Endothelial cell (in vitro differentiated cells): ENCODE measurements at regions not wholly inside any gene's neighbourhood (a gene's known extent, or its start where the extent isn't known, plus 50 kb on each side); places are given as distances from the start of the nearest gene placed in this dataset.

ENCODE experiments used
- DNase-seq: peaks from one replicate; pipeline ENCODE4 v3.0.0; 2021; ENCODE audit warnings: low spot score
- H3K27ac Mint-ChIP-seq: one replicate; pipeline ENCODE4 v1.8.0; 2021; ENCODE audit warnings: mixed read lengths, inconsistent platforms; ENCODE audit not compliant: unreplicated experiment
- H3K27me3 Mint-ChIP-seq: one replicate; pipeline ENCODE4 v1.8.0; 2021; ENCODE audit warnings: mild to moderate bottlenecking, moderate library complexity, mixed read lengths, inconsistent platforms; ENCODE audit not compliant: unreplicated experiment
- H3K36me3 Mint-ChIP-seq: one replicate; pipeline ENCODE4 v1.8.0; 2021; ENCODE audit warnings: mild to moderate bottlenecking, low read depth, mixed read lengths, inconsistent platforms; ENCODE audit not compliant: unreplicated experiment
- H3K4me1 Mint-ChIP-seq: one replicate; pipeline ENCODE4 v1.8.0; 2021; ENCODE audit warnings: mild to moderate bottlenecking, mixed read lengths, inconsistent platforms; ENCODE audit not compliant: unreplicated experiment
- H3K4me3 Mint-ChIP-seq: one replicate; pipeline ENCODE4 v1.8.0; 2021; ENCODE audit warnings: mild to moderate bottlenecking, mixed read lengths, inconsistent platforms; ENCODE audit not compliant: unreplicated experiment
- H3K9me3 Mint-ChIP-seq: one replicate; pipeline ENCODE4 v1.8.0; 2021; ENCODE audit warnings: mixed read lengths, inconsistent platforms; ENCODE audit not compliant: unreplicated experiment
- TF ChIP-seq, protein P1 (sequence below): fragments of 200-600 bp; sonication (generic); IDR thresholded peaks from one replicate; pipeline ENCODE4 v1.5.0; 2021; ENCODE audit warnings: antibody characterized with exemption; ENCODE audit not compliant: unreplicated experiment

DNA sequence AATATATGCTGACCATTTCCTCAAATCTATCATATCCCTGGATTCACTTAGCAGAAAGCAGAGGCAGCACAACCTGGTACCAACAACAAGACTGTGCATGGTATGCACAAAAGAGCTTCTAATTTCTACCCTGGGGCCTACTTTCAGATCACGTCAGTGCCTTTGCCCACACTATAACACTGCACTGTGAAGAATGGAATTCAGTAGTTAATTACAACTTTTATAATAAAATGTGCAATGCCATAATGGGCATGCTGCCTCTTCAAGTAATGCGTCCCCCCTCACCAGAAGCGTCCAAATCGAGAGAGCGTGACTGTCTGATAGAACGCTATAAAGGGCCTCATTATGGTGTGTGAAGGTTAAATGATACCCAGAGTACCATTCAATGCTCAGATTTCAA, 328.1 kb upstream of the PKDCC start:
- Mint-ChIP-seq H3K36me3 (no peaks in the 10 kb centered on the region), H3K27ac (no peak overlapping the region), H3K9me3 (no peaks in the 10 kb centered on the region), H3K4me1 (peaks cover 16% of the 10 kb centered on the region), H3K4me3 (no peak overlapping the region), H3K27me3 (peaks cover 4% of the 10 kb centered on the region)
- TF ChIP-seq, protein P1, sequence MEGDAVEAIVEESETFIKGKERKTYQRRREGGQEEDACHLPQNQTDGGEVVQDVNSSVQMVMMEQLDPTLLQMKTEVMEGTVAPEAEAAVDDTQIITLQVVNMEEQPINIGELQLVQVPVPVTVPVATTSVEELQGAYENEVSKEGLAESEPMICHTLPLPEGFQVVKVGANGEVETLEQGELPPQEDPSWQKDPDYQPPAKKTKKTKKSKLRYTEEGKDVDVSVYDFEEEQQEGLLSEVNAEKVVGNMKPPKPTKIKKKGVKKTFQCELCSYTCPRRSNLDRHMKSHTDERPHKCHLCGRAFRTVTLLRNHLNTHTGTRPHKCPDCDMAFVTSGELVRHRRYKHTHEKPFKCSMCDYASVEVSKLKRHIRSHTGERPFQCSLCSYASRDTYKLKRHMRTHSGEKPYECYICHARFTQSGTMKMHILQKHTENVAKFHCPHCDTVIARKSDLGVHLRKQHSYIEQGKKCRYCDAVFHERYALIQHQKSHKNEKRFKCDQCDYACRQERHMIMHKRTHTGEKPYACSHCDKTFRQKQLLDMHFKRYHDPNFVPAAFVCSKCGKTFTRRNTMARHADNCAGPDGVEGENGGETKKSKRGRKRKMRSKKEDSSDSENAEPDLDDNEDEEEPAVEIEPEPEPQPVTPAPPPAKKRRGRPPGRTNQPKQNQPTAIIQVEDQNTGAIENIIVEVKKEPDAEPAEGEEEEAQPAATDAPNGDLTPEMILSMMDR = no peak
- DNase-seq = no peak

DNA sequence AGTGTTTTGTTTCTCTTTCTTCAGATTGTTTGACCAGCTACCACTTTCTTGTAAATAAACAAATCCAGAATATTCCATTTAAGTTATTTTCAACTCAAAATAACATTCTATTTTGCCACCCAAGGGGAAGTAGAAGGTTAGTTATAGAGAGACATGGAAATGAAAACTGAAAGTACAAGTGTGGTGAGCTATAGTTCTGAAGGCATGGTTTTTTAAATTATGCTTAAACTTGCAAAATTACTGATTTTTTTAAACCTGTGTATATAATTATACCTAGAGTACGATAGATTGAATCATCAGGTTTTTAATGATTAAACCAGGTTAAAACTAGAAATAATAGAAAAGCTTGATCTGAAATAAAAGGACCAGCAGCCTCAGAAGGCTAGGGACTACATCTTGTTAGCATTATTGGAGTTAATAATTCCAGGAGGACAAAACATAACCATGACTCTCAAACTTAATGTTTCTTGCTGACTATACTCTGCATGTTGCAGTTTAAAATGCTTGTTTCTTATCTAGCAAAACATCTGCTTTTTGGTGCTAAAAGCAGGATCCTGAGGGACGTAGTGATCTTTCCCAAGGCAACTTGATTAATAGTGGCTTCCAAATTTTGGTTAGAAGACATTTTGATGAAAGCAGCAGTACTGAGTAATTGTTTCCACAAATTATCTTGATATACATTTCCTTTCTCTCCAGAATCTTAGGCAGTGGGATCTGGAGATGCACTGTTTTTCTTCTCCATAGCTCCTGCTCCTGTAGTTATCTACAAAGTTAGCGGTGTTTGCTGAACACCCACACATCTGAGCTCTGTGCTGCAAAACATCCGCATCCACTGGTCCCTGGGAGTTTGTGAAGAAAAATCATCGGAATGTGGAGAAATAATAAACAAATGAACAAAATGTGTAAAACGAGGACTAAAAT, 327.2 kb upstream of the PKDCC start:
- H3K9me3 Mint-ChIP-seq = no peaks in the 10 kb centered on the region
- no peak overlapping the region for H3K4me3 Mint-ChIP-seq
- H3K27me3 Mint-ChIP-seq = peaks cover 4% of the 10 kb centered on the region
- no peak overlapping the region for H3K27ac Mint-ChIP-seq
- no peaks in the 10 kb centered on the region for H3K36me3 Mint-ChIP-seq
- TF ChIP-seq, protein P1 = no peak
- DNase-seq = no peak
- H3K4me1 Mint-ChIP-seq = peaks cover 15% of the 10 kb centered on the region

DNA sequence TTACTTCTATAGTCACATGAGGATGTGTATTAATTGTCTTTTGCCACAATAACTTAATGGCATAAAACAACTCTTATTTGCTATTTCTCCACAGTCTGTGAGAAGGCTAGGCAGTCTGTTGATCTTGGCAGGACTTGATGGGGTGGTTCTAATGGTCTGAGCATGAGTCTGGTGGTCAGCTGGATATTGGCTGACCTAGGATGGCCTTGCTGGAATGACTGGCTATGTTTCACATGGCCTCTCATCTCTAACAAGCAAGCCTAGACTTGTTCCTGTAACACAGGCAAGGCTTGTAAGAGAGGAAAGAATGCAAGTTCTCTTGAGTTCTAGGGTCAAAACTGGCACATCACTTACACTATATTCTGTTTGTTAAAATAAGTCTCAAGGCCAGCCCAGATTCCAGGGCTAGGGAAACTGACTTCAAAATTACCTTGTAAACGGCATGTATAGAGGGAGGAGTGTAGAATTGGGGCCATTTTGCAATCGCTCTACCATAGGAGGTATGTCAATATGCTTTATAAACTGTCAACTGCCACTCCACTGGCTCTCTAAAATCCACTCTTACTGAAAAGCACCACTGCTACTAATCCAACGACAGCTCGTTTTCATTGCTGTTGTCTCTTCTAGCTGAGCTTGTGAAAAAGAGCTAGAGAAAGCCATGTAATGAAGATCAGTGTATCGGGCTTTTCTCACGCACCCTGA, 325.0 kb upstream of the PKDCC start:
- peaks cover 11% of the 10 kb centered on the region for H3K4me1 Mint-ChIP-seq
- H3K4me3 Mint-ChIP-seq = no peak overlapping the region
- DNase-seq = no peak
- no peaks in the 10 kb centered on the region for H3K36me3 Mint-ChIP-seq
- no peaks in the 10 kb centered on the region for H3K9me3 Mint-ChIP-seq
- peaks cover 4% of the 10 kb centered on the region for H3K27me3 Mint-ChIP-seq
- no peak overlapping the region for H3K27ac Mint-ChIP-seq
- TF ChIP-seq, protein P1 = no peak

DNA sequence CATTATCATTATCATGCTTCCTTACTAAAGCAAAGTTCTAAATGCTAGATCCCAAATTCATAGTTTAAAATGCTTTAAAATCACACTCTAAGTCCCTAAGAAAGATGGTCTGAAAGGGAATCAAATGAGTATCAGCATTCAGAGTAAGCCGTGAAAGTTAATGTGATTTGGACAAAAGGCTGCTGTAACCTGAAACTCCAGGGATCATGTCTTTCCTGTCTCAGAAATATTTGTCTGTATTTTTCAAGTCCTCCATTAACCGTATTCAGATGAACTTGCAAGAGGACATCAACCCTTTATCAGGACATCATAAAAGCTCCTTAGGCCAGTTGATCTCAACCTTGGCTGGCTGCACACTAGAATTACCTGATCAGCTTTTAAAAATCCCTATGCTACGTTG, 324.3 kb upstream of the PKDCC start:
- Mint-ChIP-seq H3K36me3 (no peaks in the 10 kb centered on the region), H3K4me3 (no peak overlapping the region), H3K27ac (no peak overlapping the region), H3K27me3 (peaks cover 4% of the 10 kb centered on the region), H3K4me1 (peaks cover 11% of the 10 kb centered on the region), H3K9me3 (no peaks in the 10 kb centered on the region)
- TF ChIP-seq, protein P1 = no peak
- DNase-seq = no peak

DNA sequence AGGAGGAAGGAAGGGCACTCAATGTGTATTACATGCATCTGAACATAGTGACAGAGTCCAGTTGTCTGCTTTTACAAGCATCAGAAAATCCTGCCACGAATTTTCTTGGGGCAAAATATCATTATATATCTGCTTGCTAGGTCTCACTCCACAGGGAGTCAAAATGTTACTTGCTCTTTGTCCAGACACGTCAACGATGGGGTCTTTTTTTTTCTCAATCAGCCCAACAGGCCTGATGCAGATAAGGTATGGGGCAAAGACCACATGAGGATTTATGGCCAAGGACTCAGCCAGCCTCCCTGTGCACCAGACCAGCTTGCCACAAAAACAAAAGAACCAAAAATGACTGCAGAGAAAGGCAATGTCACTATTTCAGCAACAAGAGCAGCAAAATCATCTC, 323.4 kb upstream of the PKDCC start:
- H3K4me1 Mint-ChIP-seq = peaks cover 11% of the 10 kb centered on the region
- TF ChIP-seq, protein P1 = no peak
- H3K27ac Mint-ChIP-seq = no peak overlapping the region
- H3K27me3 Mint-ChIP-seq = peaks cover 4% of the 10 kb centered on the region
- H3K36me3 Mint-ChIP-seq = no peaks in the 10 kb centered on the region
- H3K4me3 Mint-ChIP-seq = no peak overlapping the region
- no peak for DNase-seq
- no peaks in the 10 kb centered on the region for H3K9me3 Mint-ChIP-seq
